ENCODE measurements at regions not wholly inside any gene's neighbourhood (a gene's known extent, or its start where the extent isn't known, plus 50 kb on each side); places are given as distances from the start of the nearest gene placed in this dataset.

- Histone ChIP-seq H3K4me1 (no peaks in the 10 kb centered on the region), H3K9me3 (replicated peaks) (peaks cover 53% of the 10 kb centered on the region), H3K4me3 (no peak overlapping the region), H3K27me3 (ENCODE audit: low read depth) (no peaks in the 10 kb centered on the region), H3K36me3 (no peaks in the 10 kb centered on the region), H3K27ac (replicated peaks) (no peak overlapping the region)
- intact Hi-C loops (cut with micrococcal nuclease): no loop called here
- DNase-seq: no peak
- TF ChIP-seq, protein P1, sequence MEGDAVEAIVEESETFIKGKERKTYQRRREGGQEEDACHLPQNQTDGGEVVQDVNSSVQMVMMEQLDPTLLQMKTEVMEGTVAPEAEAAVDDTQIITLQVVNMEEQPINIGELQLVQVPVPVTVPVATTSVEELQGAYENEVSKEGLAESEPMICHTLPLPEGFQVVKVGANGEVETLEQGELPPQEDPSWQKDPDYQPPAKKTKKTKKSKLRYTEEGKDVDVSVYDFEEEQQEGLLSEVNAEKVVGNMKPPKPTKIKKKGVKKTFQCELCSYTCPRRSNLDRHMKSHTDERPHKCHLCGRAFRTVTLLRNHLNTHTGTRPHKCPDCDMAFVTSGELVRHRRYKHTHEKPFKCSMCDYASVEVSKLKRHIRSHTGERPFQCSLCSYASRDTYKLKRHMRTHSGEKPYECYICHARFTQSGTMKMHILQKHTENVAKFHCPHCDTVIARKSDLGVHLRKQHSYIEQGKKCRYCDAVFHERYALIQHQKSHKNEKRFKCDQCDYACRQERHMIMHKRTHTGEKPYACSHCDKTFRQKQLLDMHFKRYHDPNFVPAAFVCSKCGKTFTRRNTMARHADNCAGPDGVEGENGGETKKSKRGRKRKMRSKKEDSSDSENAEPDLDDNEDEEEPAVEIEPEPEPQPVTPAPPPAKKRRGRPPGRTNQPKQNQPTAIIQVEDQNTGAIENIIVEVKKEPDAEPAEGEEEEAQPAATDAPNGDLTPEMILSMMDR (IDR thresholded peaks at IDR 0.05; ENCODE audit: borderline replicate concordance): no peak
Observed at GRCh38 chr5:120955795-120956194, 491.7 kb downstream of the PRR16 start.

DNA sequence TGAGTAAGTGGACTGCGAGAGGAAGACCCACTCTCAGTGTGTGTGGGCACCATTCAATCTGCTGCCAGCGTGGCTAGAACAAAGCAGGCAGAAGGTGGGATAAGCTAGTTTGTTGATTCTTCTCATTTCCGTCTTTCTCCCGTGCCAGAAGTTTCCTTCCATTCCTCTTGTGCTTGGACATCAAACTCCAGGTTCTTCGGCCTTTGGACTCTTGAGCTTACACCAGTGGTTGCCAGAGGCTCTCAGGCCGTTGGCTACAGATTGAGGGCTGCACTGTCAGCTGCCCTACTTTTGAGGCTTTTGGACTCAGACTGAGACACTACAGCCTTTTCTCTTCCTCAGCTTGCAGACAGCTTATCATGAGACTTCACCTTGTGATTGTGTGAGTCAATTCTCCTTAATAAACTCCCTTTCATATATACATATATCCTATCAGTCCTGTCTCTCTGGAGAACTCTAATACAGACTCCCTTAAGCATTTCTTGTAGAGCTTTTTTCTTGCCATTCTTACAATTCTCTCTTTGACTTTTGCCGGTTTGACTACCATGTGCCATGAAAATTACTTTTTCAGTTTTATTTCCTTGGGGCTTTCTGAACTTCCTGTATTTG lies 494.9 kb downstream of the PRR16 start:
- no peak overlapping the region for H3K4me3 ChIP-seq
- TF ChIP-seq, protein P1 (IDR thresholded peaks at IDR 0.05; ENCODE audit: borderline replicate concordance): no peak
- intact Hi-C loops (cut with micrococcal nuclease): no loop called here
- H3K36me3 ChIP-seq: no peaks in the 10 kb centered on the region
- no peaks in the 10 kb centered on the region for H3K4me1 ChIP-seq
- H3K27ac ChIP-seq (replicated peaks): no peak overlapping the region
- H3K27me3 ChIP-seq (ENCODE audit: low read depth): no peaks in the 10 kb centered on the region
- no peak for DNase-seq
- H3K9me3 ChIP-seq (replicated peaks): peaks cover 21% of the 10 kb centered on the region

GRCh38 chr5:120960510-120960909 lies 496.4 kb downstream of the PRR16 start:
- no peak for DNase-seq
- Histone ChIP-seq H3K36me3 (no peaks in the 10 kb centered on the region), H3K9me3 (replicated peaks) (peaks cover 6% of the 10 kb centered on the region), H3K27ac (replicated peaks) (no peak overlapping the region), H3K4me3 (no peak overlapping the region), H3K4me1 (no peaks in the 10 kb centered on the region), H3K27me3 (ENCODE audit: low read depth) (no peaks in the 10 kb centered on the region)
- intact Hi-C loops (cut with micrococcal nuclease): no loop called here
- TF ChIP-seq, protein P1 (IDR thresholded peaks at IDR 0.05; ENCODE audit: borderline replicate concordance): no peak

DNA sequence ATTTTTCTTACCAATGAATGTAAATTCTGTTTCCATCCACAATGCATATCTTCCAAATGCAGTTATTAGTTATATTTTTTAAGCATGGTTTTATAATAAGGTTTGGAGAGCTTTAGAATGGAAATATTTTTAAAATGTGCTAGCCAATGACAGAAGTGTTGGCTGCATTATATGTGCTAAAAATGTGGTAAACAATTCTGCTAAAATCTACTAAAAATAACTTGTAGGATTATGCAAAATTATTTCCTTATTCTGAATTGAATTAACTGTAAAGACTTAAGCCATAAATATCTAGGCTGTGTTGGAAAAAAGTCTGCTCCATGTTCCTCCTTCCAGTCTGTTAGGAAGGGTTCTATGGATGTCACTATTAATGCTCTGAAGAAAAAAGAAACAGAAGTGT lies 503.3 kb downstream of the PRR16 start:
- no peak for DNase-seq
- Histone ChIP-seq H3K27me3 (ENCODE audit: low read depth) (no peaks in the 10 kb centered on the region), H3K9me3 (replicated peaks) (peaks cover 10% of the 10 kb centered on the region), H3K27ac (replicated peaks) (no peak overlapping the region), H3K36me3 (no peaks in the 10 kb centered on the region), H3K4me3 (no peak overlapping the region), H3K4me1 (no peaks in the 10 kb centered on the region)
- intact Hi-C loops (cut with micrococcal nuclease): no loop called here
- TF ChIP-seq, protein P1 (IDR thresholded peaks at IDR 0.05; ENCODE audit: borderline replicate concordance): no peak

GRCh38 chr5:120974690-120975089 lies 510.6 kb downstream of the PRR16 start:
- H3K36me3 ChIP-seq: no peaks in the 10 kb centered on the region
- no peaks in the 10 kb centered on the region for H3K4me1 ChIP-seq
- TF ChIP-seq, protein P1 (IDR thresholded peaks at IDR 0.05; ENCODE audit: borderline replicate concordance): no peak
- H3K9me3 ChIP-seq (replicated peaks): peaks cover 7% of the 10 kb centered on the region
- H3K27me3 ChIP-seq (ENCODE audit: low read depth): no peaks in the 10 kb centered on the region
- H3K4me3 ChIP-seq: no peak overlapping the region
- intact Hi-C loops (cut with micrococcal nuclease): no loop called here
- no peak for DNase-seq
- no peak overlapping the region for H3K27ac ChIP-seq (replicated peaks)

All from left ventricle myocardium inferior (tissue), 1 donor.